Epithelial cell of esophagus (primary cell): ENCODE measurements at regions not wholly inside any gene's neighbourhood (a gene's known extent, or its start where the extent isn't known, plus 50 kb on each side); places are given as distances from the start of the nearest gene placed in this dataset.

Source experiments
- DNase-seq: peaks from one replicate; pipeline ENCODE4 v3.0.0; 2010; ENCODE audit warnings: low read depth
- H3K4me3 ChIP-seq: 2 replicates; pipeline ENCODE4 v1.5.1; 2011; ENCODE audit warnings: mild to moderate bottlenecking, low read length, control low read depth
- CTCF ChIP-seq: IDR thresholded peaks from 2 replicates; pipeline ENCODE4 v1.5.1; 2011; ENCODE audit warnings: low read depth, mild to moderate bottlenecking, low read length, control low read depth, inconsistent platforms; ENCODE audit not compliant: insufficient read depth; ENCODE audit errors: missing control alignments

GRCh38 chr4:35506161-35506560, 738.2 kb downstream of the ARAP2 start:
- no peak overlapping the region for H3K4me3 ChIP-seq
- no peak for DNase-seq
- no peak for TF ChIP-seq CTCF

GRCh38 chr4:35511851-35512250, 732.5 kb downstream of the ARAP2 start:
- DNase-seq: peak; percentile 92
- TF ChIP-seq CTCF: no peak
- H3K4me3 ChIP-seq: no peak overlapping the region

DNA sequence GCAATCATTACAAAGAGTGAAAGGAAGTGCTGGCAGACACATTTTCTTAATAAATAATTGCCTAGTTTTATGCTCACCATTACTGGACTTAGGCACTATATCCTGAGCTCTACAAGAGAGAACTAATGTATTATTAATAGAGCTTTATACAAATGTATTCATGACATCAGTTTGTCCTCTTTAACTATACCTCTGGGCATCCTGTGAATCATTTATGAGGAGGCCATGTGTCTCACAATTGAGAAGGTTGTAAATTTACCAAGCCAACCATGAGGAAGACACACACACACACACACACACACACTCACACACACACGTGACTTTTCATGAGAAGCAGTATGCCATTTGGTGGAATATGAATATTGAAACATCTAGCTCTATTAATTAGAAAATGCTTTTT, 728.2 kb downstream of the ARAP2 start:
- no peak overlapping the region for H3K4me3 ChIP-seq
- no peak for TF ChIP-seq CTCF
- DNase-seq: peak; percentile 35

GRCh38 chr4:35520059-35520458, 724.3 kb downstream of the ARAP2 start:
- peak; percentile 90 for DNase-seq
- no peak overlapping the region for H3K4me3 ChIP-seq
- no peak for TF ChIP-seq CTCF

DNA sequence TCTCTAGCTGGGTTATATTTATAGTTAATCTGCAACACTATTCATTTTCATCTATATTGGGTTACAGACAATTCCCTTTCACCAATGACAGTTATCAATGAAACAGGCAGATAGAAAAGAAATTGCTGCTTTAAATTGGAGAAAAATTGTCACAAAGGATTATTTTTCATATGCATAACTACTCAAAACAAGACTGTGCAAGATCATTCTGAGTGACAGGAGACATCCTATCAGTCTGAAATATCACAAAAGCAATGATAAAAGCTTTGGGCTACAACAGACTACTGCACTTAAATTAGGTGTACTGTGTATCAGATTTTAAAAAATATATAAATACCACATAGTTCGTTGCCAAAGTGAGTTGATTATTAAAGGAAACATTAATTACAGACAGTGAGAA, 722.6 kb downstream of the ARAP2 start:
- no peak overlapping the region for H3K4me3 ChIP-seq
- TF ChIP-seq CTCF: no peak
- DNase-seq: no peak

DNA sequence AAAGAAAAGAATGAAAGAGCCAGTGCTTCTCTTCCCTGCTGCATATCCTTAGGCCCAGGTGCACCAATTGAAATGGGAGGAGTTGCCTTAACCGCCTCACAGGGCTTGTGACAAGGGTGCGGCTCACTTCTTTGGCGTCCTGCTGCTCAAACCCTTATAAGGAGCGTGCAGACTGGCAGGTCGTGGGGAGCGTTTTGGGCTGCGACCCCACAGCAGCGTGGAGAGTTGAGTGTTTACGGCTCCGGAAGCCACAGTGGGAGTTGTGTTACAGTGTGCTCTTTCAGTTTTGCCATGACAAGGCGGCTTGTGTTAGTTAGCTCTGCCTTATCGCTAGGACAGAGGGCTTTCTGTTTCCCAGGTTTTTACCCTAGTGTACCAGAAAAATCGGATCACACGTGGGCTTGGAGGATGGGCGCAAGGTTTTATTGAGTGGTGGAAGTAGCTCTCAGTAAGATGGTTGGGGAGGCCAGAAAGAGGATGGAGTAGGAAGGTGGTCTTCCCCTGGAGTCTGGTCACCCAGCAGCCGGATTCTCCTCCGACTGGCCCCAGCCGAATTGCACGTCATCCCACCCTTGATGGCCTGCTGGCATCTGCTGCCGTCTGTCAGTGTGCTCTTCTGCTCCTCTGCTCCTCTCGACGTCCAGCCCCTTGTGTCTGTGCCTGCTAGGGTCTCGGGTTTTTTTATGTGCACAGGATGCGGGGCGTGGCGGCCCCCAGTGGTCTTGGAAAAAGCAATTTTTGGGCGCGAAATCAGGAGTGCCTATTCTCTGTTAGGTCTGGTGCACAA, 718.9 kb downstream of the ARAP2 start:
- peak overlapping the region; percentile 21 for H3K4me3 ChIP-seq
- TF ChIP-seq CTCF: no peak
- peak; percentile 4 for DNase-seq

DNA sequence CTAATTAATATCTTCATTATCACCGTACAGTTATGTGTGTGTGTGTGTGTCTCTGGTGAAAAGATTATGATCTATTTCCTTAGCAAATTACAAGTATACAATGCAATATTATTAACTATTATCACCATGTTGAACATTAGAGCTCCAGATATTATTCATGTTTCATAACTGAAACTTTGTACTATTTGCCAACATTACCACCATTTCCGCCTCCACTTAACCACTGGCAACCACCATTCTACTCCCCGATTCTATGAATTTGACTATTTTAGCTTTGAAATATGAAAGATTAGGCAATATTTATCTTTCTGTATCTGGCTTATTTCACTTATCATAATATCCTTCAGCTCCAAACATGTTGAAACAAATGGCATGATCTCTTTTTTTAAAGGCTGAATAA, 717.9 kb downstream of the ARAP2 start:
- no peak for TF ChIP-seq CTCF
- no peak for DNase-seq
- no peak overlapping the region for H3K4me3 ChIP-seq
